NCI-H2196 (cell line): ENCODE measurements at regions not wholly inside any gene's neighbourhood (a gene's known extent, or its start where the extent isn't known, plus 50 kb on each side); places are given as distances from the start of the nearest gene placed in this dataset.

Experiments
- DNase-seq: peaks from one replicate; lab custom pipeline; 2025; ENCODE audit not compliant: unreplicated experiment; lab: John Stamatoyannopoulos, UW

- DNase-seq = no peak
These were observed 275.9 kb upstream of the SNX7 start for GRCh38 chr1:98385652-98386051.

GRCh38 chr1:98384461-98385141 lies 276.9 kb upstream of the SNX7 start:
- no peak for DNase-seq

- no peak for DNase-seq
These were observed 278.4 kb upstream of the SNX7 start for GRCh38 chr1:98382986-98383740.

GRCh38 chr1:98382586-98382985 lies 278.9 kb upstream of the SNX7 start:
- DNase-seq = no peak

- DNase-seq = no peak
These were observed 287.4 kb upstream of the SNX7 start for GRCh38 chr1:98374098-98374497.

- no peak for DNase-seq
These were observed 288.5 kb upstream of the SNX7 start for GRCh38 chr1:98373056-98373455.

- DNase-seq = no peak
These were observed 289.8 kb upstream of the SNX7 start for GRCh38 chr1:98371764-98372163.

GRCh38 chr1:98369463-98369862 lies 292.1 kb upstream of the SNX7 start:
- DNase-seq = no peak

GRCh38 chr1:98368995-98369394 lies 292.5 kb upstream of the SNX7 start:
- no peak for DNase-seq

GRCh38 chr1:98367426-98367825 lies 294.1 kb upstream of the SNX7 start:
- no peak for DNase-seq

- DNase-seq = no peak
These were observed 295.2 kb upstream of the SNX7 start for GRCh38 chr1:98366343-98366742.

- DNase-seq = no peak
These were observed 297.0 kb upstream of the SNX7 start for GRCh38 chr1:98364544-98364943.

GRCh38 chr1:98360864-98361263 lies 300.7 kb upstream of the SNX7 start:
- no peak for DNase-seq

- no peak for DNase-seq
These were observed 305.7 kb upstream of the SNX7 start for GRCh38 chr1:98355656-98356383.

GRCh38 chr1:98352378-98352777 lies 309.1 kb upstream of the SNX7 start:
- DNase-seq = no peak

GRCh38 chr1:98351561-98351960 lies 310.0 kb upstream of the SNX7 start:
- no peak for DNase-seq

GRCh38 chr1:98345417-98345816 lies 316.1 kb upstream of the SNX7 start:
- no peak for DNase-seq

GRCh38 chr1:98344731-98345130 lies 316.8 kb upstream of the SNX7 start:
- DNase-seq = no peak

- DNase-seq = no peak
These were observed 319.0 kb upstream of the SNX7 start for GRCh38 chr1:98342566-98342965.

- no peak for DNase-seq
These were observed 321.0 kb upstream of the SNX7 start for GRCh38 chr1:98340511-98340910.

GRCh38 chr1:98336472-98337083 lies 324.9 kb upstream of the SNX7 start:
- DNase-seq = no peak

- DNase-seq = no peak
These were observed 327.6 kb upstream of the SNX7 start for GRCh38 chr1:98333936-98334335.
